Activated naive CD8-positive, alpha-beta T cell (primary cell): ENCODE measurements at regions not wholly inside any gene's neighbourhood (a gene's known extent, or its start where the extent isn't known, plus 50 kb on each side); places are given as distances from the start of the nearest gene placed in this dataset.

Experiments used
- H3K27ac Mint-ChIP-seq: one replicate; pipeline ENCODE4 v1.8.0; 2021; ENCODE audit warnings: mixed read lengths
- H3K27me3 Mint-ChIP-seq: one replicate; pipeline ENCODE4 v1.8.0; 2021; ENCODE audit warnings: mixed read lengths
- H3K36me3 Mint-ChIP-seq: one replicate; pipeline ENCODE4 v1.8.0; 2021; ENCODE audit warnings: mixed read lengths
- H3K4me1 Mint-ChIP-seq: one replicate; pipeline ENCODE4 v1.8.0; 2021; ENCODE audit warnings: low read depth, mixed read lengths
- H3K4me3 Mint-ChIP-seq: one replicate; pipeline ENCODE4 v1.8.0; 2021; ENCODE audit warnings: mild to moderate bottlenecking, mixed read lengths
- H3K9me3 Mint-ChIP-seq: one replicate; pipeline ENCODE4 v1.8.0; 2021; ENCODE audit warnings: low read depth, mixed read lengths

GRCh38 chr17:71919186-71919585, 201.6 kb upstream of the SOX9 start:
- no peak overlapping the region for H3K27ac Mint-ChIP-seq
- H3K36me3 Mint-ChIP-seq, result no peaks in the 10 kb centered on the region
- H3K4me1 Mint-ChIP-seq, result no peaks in the 10 kb centered on the region
- no peak overlapping the region for H3K4me3 Mint-ChIP-seq
- no peaks in the 10 kb centered on the region for H3K27me3 Mint-ChIP-seq
- H3K9me3 Mint-ChIP-seq, result peaks cover 9% of the 10 kb centered on the region

- H3K4me3 Mint-ChIP-seq, result no peak overlapping the region
- no peaks in the 10 kb centered on the region for H3K27me3 Mint-ChIP-seq
- H3K9me3 Mint-ChIP-seq, result peaks cover 9% of the 10 kb centered on the region
- no peak overlapping the region for H3K27ac Mint-ChIP-seq
- H3K36me3 Mint-ChIP-seq, result no peaks in the 10 kb centered on the region
- H3K4me1 Mint-ChIP-seq, result no peaks in the 10 kb centered on the region
These were observed 200.9 kb upstream of the SOX9 start for GRCh38 chr17:71919896-71920295.

GRCh38 chr17:71921796-71922195, 199.0 kb upstream of the SOX9 start:
- H3K4me1 Mint-ChIP-seq, result no peaks in the 10 kb centered on the region
- H3K27me3 Mint-ChIP-seq, result no peaks in the 10 kb centered on the region
- H3K4me3 Mint-ChIP-seq, result no peak overlapping the region
- peaks cover 9% of the 10 kb centered on the region for H3K9me3 Mint-ChIP-seq
- no peaks in the 10 kb centered on the region for H3K36me3 Mint-ChIP-seq
- no peak overlapping the region for H3K27ac Mint-ChIP-seq

GRCh38 chr17:71922439-71922838, 198.4 kb upstream of the SOX9 start:
- H3K27ac Mint-ChIP-seq, result no peak overlapping the region
- H3K4me1 Mint-ChIP-seq, result no peaks in the 10 kb centered on the region
- H3K9me3 Mint-ChIP-seq, result peaks cover 8% of the 10 kb centered on the region
- no peak overlapping the region for H3K4me3 Mint-ChIP-seq
- no peaks in the 10 kb centered on the region for H3K27me3 Mint-ChIP-seq
- H3K36me3 Mint-ChIP-seq, result no peaks in the 10 kb centered on the region

GRCh38 chr17:71926746-71927398, 193.9 kb upstream of the SOX9 start:
- no peak overlapping the region for H3K27ac Mint-ChIP-seq
- no peaks in the 10 kb centered on the region for H3K36me3 Mint-ChIP-seq
- no peak overlapping the region for H3K4me3 Mint-ChIP-seq
- no peaks in the 10 kb centered on the region for H3K27me3 Mint-ChIP-seq
- peaks cover 2% of the 10 kb centered on the region for H3K9me3 Mint-ChIP-seq
- H3K4me1 Mint-ChIP-seq, result no peaks in the 10 kb centered on the region

- no peaks in the 10 kb centered on the region for H3K9me3 Mint-ChIP-seq
- no peaks in the 10 kb centered on the region for H3K27me3 Mint-ChIP-seq
- no peaks in the 10 kb centered on the region for H3K4me1 Mint-ChIP-seq
- no peak overlapping the region for H3K4me3 Mint-ChIP-seq
- no peak overlapping the region for H3K27ac Mint-ChIP-seq
- H3K36me3 Mint-ChIP-seq, result no peaks in the 10 kb centered on the region
These were observed 187.5 kb upstream of the SOX9 start for GRCh38 chr17:71933306-71933705.

- no peak overlapping the region for H3K4me3 Mint-ChIP-seq
- peaks cover 5% of the 10 kb centered on the region for H3K9me3 Mint-ChIP-seq
- H3K36me3 Mint-ChIP-seq, result no peaks in the 10 kb centered on the region
- H3K27me3 Mint-ChIP-seq, result no peaks in the 10 kb centered on the region
- H3K4me1 Mint-ChIP-seq, result no peaks in the 10 kb centered on the region
- no peak overlapping the region for H3K27ac Mint-ChIP-seq
These were observed 186.3 kb upstream of the SOX9 start for GRCh38 chr17:71934520-71934919.

- Mint-ChIP-seq H3K27me3 (no peaks in the 10 kb centered on the region), H3K4me3 (no peak overlapping the region), H3K27ac (no peak overlapping the region), H3K4me1 (no peaks in the 10 kb centered on the region), H3K9me3 (peaks cover 5% of the 10 kb centered on the region), H3K36me3 (no peaks in the 10 kb centered on the region)
These were observed 185.5 kb upstream of the SOX9 start for GRCh38 chr17:71935341-71935740.

- Mint-ChIP-seq H3K9me3 (peaks cover 5% of the 10 kb centered on the region), H3K4me3 (no peak overlapping the region), H3K27ac (no peak overlapping the region), H3K27me3 (no peaks in the 10 kb centered on the region), H3K4me1 (no peaks in the 10 kb centered on the region), H3K36me3 (no peaks in the 10 kb centered on the region)
These were observed 183.8 kb upstream of the SOX9 start for GRCh38 chr17:71936977-71937376.

- H3K27me3 Mint-ChIP-seq, result no peaks in the 10 kb centered on the region
- no peaks in the 10 kb centered on the region for H3K4me1 Mint-ChIP-seq
- no peaks in the 10 kb centered on the region for H3K36me3 Mint-ChIP-seq
- no peak overlapping the region for H3K4me3 Mint-ChIP-seq
- H3K9me3 Mint-ChIP-seq, result peaks cover 5% of the 10 kb centered on the region
- H3K27ac Mint-ChIP-seq, result no peak overlapping the region
These were observed 182.9 kb upstream of the SOX9 start for GRCh38 chr17:71937914-71938313.

GRCh38 chr17:71938340-71939010, 182.3 kb upstream of the SOX9 start:
- peaks cover 6% of the 10 kb centered on the region for H3K9me3 Mint-ChIP-seq
- H3K36me3 Mint-ChIP-seq, result no peaks in the 10 kb centered on the region
- no peak overlapping the region for H3K27ac Mint-ChIP-seq
- H3K4me1 Mint-ChIP-seq, result no peaks in the 10 kb centered on the region
- no peak overlapping the region for H3K4me3 Mint-ChIP-seq
- H3K27me3 Mint-ChIP-seq, result no peaks in the 10 kb centered on the region

- no peaks in the 10 kb centered on the region for H3K36me3 Mint-ChIP-seq
- H3K27me3 Mint-ChIP-seq, result no peaks in the 10 kb centered on the region
- no peak overlapping the region for H3K27ac Mint-ChIP-seq
- peaks cover 15% of the 10 kb centered on the region for H3K9me3 Mint-ChIP-seq
- H3K4me1 Mint-ChIP-seq, result no peaks in the 10 kb centered on the region
- no peak overlapping the region for H3K4me3 Mint-ChIP-seq
These were observed 178.9 kb upstream of the SOX9 start for GRCh38 chr17:71941920-71942319.

GRCh38 chr17:71942626-71943025, 178.2 kb upstream of the SOX9 start:
- H3K9me3 Mint-ChIP-seq, result peaks cover 15% of the 10 kb centered on the region
- no peaks in the 10 kb centered on the region for H3K4me1 Mint-ChIP-seq
- no peak overlapping the region for H3K27ac Mint-ChIP-seq
- H3K4me3 Mint-ChIP-seq, result no peak overlapping the region
- H3K36me3 Mint-ChIP-seq, result no peaks in the 10 kb centered on the region
- no peaks in the 10 kb centered on the region for H3K27me3 Mint-ChIP-seq

GRCh38 chr17:71948703-71949422, 172.0 kb upstream of the SOX9 start:
- Mint-ChIP-seq H3K27me3 (no peaks in the 10 kb centered on the region), H3K36me3 (no peaks in the 10 kb centered on the region), H3K9me3 (peaks cover 7% of the 10 kb centered on the region), H3K4me1 (no peaks in the 10 kb centered on the region), H3K27ac (no peak overlapping the region), H3K4me3 (no peak overlapping the region)

- Mint-ChIP-seq H3K27ac (no peak overlapping the region), H3K36me3 (no peaks in the 10 kb centered on the region), H3K9me3 (no peaks in the 10 kb centered on the region), H3K4me3 (no peak overlapping the region), H3K27me3 (no peaks in the 10 kb centered on the region), H3K4me1 (no peaks in the 10 kb centered on the region)
These were observed 161.7 kb upstream of the SOX9 start for GRCh38 chr17:71959154-71959553.
